ENCODE measurements at regions not wholly inside any gene's neighbourhood (a gene's known extent, or its start where the extent isn't known, plus 50 kb on each side); places are given as distances from the start of the nearest gene placed in this dataset.
A peak's percentile ranks its signal among the peaks of the same experiment; 100 is the strongest.

- no peak overlapping the region for H3K9ac ChIP-seq (ENCODE audit: low read length)
- ChIA-PET POLR2A (no interaction called here), RAD21 (ENCODE audit: low non-redundant PET in 1 of 2, low total read pairs in 2 of 2, uncharacterized antibody in 2 of 2, unreplicated experiment in 2 of 2) (no interaction called here), CTCF (interaction anchor here (0.6 kb wide), 1 partner anchor 21 kb away, joined by 3 read pairs; no protein-coding TSS in a partner anchor)
- no peaks in the 10 kb centered on the region for H4K20me1 ChIP-seq (ENCODE audit: insufficient read depth)
- TF ChIP-seq ZBTB33 (IDR thresholded peaks at IDR 0.05; ENCODE audit: extremely low read depth, insufficient replicate concordance, low read length) (no peak), EZH2 (IDR thresholded peaks at IDR 0.05) (no peak)
- H3K79me2 ChIP-seq (ENCODE audit: insufficient read depth, low read length), result no peaks in the 10 kb centered on the region
- peak overlapping the region; percentile 77 for H3K4me2 ChIP-seq (ENCODE audit: low read length)
- ATAC-seq, result no peak
- H3K27me3 ChIP-seq (ENCODE audit: insufficient read depth, low read length), result no peaks in the 10 kb centered on the region
- H3K27ac ChIP-seq (ENCODE audit: low read depth, low read length), result no peak overlapping the region; the same call in 1 of the 2 replicates
- H3K36me3 ChIP-seq (ENCODE audit: control insufficient read depth in 1 of 2, insufficient read depth in 2 of 2, low read length in 2 of 2), result no peaks in the 10 kb centered on the region
- no peaks in the 10 kb centered on the region for H3K9me3 ChIP-seq (ENCODE audit: control insufficient read depth in 1 of 2, insufficient read depth in 1 of 2, low read depth in 1 of 2, low read length in 2 of 2)
- intact Hi-C loops (cut with micrococcal nuclease), result loop anchor here (5.0 kb wide), 3 partner anchors 113 to 242 kb away; partner anchors contain the start of gene ARL4A
- peak overlapping the region in 1 of 2 experiments; percentile 42; a peak in 1 of 4 replicates for H3K4me3 ChIP-seq (replicated peaks in 1 of 2; ENCODE audit: low read depth in 1 of 2, low read length in 2 of 2)
- H3K9me2 ChIP-seq (ENCODE audit: insufficient read depth), result no peaks in the 10 kb centered on the region
- H3K4me1 ChIP-seq (ENCODE audit: control insufficient read depth in 1 of 2, insufficient read depth in 2 of 2, low read length in 2 of 2), result peaks cover 32 to 34% of the 10 kb centered on the region in 2 experiments
- H2AFZ ChIP-seq (ENCODE audit: low read depth, low read length, poor library complexity, severe bottlenecking), result peak overlapping the region; percentile 84
- BruUV-seq (replicated peaks), result no TSS peak
- DNase-seq (ENCODE audit: low read depth, low spot score), result no peak
Observed at GRCh38 chr7:12800486-12800885, 113.1 kb downstream of the ARL4A start.

DNA sequence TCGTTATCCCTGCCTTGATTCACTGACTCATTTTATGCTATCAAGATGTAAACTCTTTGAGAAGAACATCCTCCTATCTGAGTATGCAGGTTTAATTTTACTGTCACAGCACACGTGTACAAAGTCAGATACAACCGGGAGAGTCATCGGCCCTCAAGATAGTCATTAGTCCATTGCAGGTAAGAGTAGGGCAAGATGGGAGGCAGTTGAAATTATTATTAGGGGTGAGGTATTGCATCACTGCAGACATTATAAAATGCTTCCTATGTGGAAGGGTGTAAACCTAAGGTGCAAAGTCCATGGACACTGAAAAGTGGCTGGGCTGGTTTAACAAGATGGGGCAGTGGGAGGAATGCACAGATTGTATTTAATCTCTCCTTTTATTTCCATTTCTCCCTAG is 113.7 kb downstream of the ARL4A start:
- Histone ChIP-seq H3K4me2 (ENCODE audit: low read length) (peak overlapping the region; percentile 77), H3K79me2 (ENCODE audit: insufficient read depth, low read length) (no peaks in the 10 kb centered on the region), H3K4me3 (replicated peaks in 1 of 2; ENCODE audit: low read depth in 1 of 2, low read length in 2 of 2) (peak overlapping the region in 1 of 2 experiments; percentile 42; a peak in 2 of 4 replicates), H3K9me3 (ENCODE audit: control insufficient read depth in 1 of 2, insufficient read depth in 1 of 2, low read depth in 1 of 2, low read length in 2 of 2) (no peaks in the 10 kb centered on the region), H3K9ac (ENCODE audit: low read length) (peak overlapping the region; percentile 39), H4K20me1 (ENCODE audit: insufficient read depth) (no peaks in the 10 kb centered on the region), H3K27ac (ENCODE audit: low read depth, low read length) (peak overlapping the region; percentile 54; the same call in 1 of the 2 replicates), H3K4me1 (ENCODE audit: control insufficient read depth in 1 of 2, insufficient read depth in 2 of 2, low read length in 2 of 2) (peaks cover 35 to 38% of the 10 kb centered on the region in 2 experiments), H2AFZ (ENCODE audit: low read depth, low read length, poor library complexity, severe bottlenecking) (peak overlapping the region; percentile 84), H3K27me3 (ENCODE audit: insufficient read depth, low read length) (no peaks in the 10 kb centered on the region), H3K36me3 (ENCODE audit: control insufficient read depth in 1 of 2, insufficient read depth in 2 of 2, low read length in 2 of 2) (no peaks in the 10 kb centered on the region), H3K9me2 (ENCODE audit: insufficient read depth) (no peaks in the 10 kb centered on the region)
- DNase-seq (ENCODE audit: low read depth, low spot score) (peak; percentile 39), ATAC-seq (peak; percentile 55)
- RAD21 ChIA-PET (ENCODE audit: low non-redundant PET in 1 of 2, low total read pairs in 2 of 2, uncharacterized antibody in 2 of 2, unreplicated experiment in 2 of 2), result no interaction called here
- no TSS peak for BruUV-seq (replicated peaks)
- intact Hi-C loops (cut with micrococcal nuclease), result loop anchor here (5.0 kb wide), 3 partner anchors 114 to 241 kb away; partner anchors contain the start of gene ARL4A
- POLR2A ChIA-PET, result no interaction called here
- CTCF ChIA-PET, result no interaction called here
- TF ChIP-seq ZFX (IDR thresholded peaks at IDR 0.05) (no peak), EZH2phosphoT487 (IDR thresholded peaks at IDR 0.05; ENCODE audit: borderline replicate concordance) (no peak), SRF (IDR thresholded peaks at IDR 0.05; ENCODE audit: low read depth) (no peak), ZBTB33 (IDR thresholded peaks at IDR 0.05; ENCODE audit: extremely low read depth, insufficient replicate concordance, low read length) (peak; percentile 45), SIN3A (IDR thresholded peaks at IDR 0.05; ENCODE audit: low read depth) (no peak; the same call in 1 of the 2 replicates), POLR2AphosphoS5 (IDR thresholded peaks at IDR 0.05; ENCODE audit: low read depth, low read length) (peak; percentile 52), CBX3 (IDR thresholded peaks at IDR 0.05; ENCODE audit: low read depth) (peak; percentile 52; the same call in 1 of the 2 replicates), ZNF274 (IDR thresholded peaks at IDR 0.05; ENCODE audit: low read depth, low read length) (no peak), EZH2 (IDR thresholded peaks at IDR 0.05) (no peak), MAX (IDR thresholded peaks at IDR 0.05) (no peak), POLR2A (IDR thresholded peaks at IDR 0.05; ENCODE audit: borderline replicate concordance, extremely low read depth, insufficient read depth, insufficient read length) (no peak), YY1 (IDR thresholded peaks at IDR 0.05; ENCODE audit: extremely low read depth, insufficient replicate concordance, low read depth, low read length) (peak; percentile 53), CTCF (IDR thresholded peaks at IDR 0.05 in 2 of 3, conservative IDR thresholded peaks at IDR 0.05 in 1 of 3; ENCODE audit: borderline replicate concordance in 1 of 3, insufficient read depth in 1 of 3, low read depth in 2 of 3, low read length in 2 of 3) (no peak)

Measured in HCT116 (cell line).